Endothelial cell of umbilical vein (primary cell): ENCODE measurements at regions not wholly inside any gene's neighbourhood (a gene's known extent, or its start where the extent isn't known, plus 50 kb on each side); places are given as distances from the start of the nearest gene placed in this dataset.

ENCODE experiments used
- BruUV-seq: library from RNA; stranded (reverse); fragments of 400-500 nt; replicated peaks from 2 replicates; lab custom pipeline; 2021; lab: Mats Ljungman, UMichigan
- CTCF ChIA-PET: fragments of 300-600, 350-600 bp; sonication (Branson Sonifier 250); formaldehyde crosslinking; loops from one replicate; lab custom pipeline; 2021; ENCODE audit warnings: antibody characterized with exemption, inconsistent platforms; lab: Charles Lee
- POLR2A ChIA-PET: fragments of 300-600, 350-600 bp; sonication (Branson Sonifier 250); formaldehyde crosslinking; loops from one replicate; lab custom pipeline; 2021; ENCODE audit warnings: antibody characterized with exemption, inconsistent platforms; lab: Charles Lee
- DNase-seq: peaks from one replicate; pipeline ENCODE4 v3.0.0-alpha.2; 2011; ENCODE audit warnings: low read depth, low spot score
- FAIRE-seq: peaks from 2 replicates; lab custom pipeline; 2011; peaks lifted over from hg19 to GRCh38; lab: Jason Lieb, UNC
- H2AFZ ChIP-seq: 2 replicates; pipeline ENCODE4 v1.6.0; 2012; ENCODE audit warnings: low read depth, low read length, control low read depth, inconsistent platforms
- H3K27ac ChIP-seq: 2 replicates; pipeline ENCODE4 v1.5.1; 2011; ENCODE audit warnings: low read depth, mild to moderate bottlenecking, control low read depth, low read length, moderate library complexity; ENCODE audit not compliant: insufficient read depth
- H3K27me3 ChIP-seq, 2 experiments: 2 replicates each; pipeline versions ENCODE4 v1.6.0 to v1.6.1; 2011; ENCODE audit warnings: low read length in 2 of 2, mixed read lengths in 1 of 2; ENCODE audit not compliant: control insufficient read depth in 2 of 2, insufficient read depth in 2 of 2
- H3K36me3 ChIP-seq, 2 experiments: 2 replicates in 1 of 2; 3 replicates in 1 of 2; pipeline ENCODE4 v1.5.1; 2011; ENCODE audit warnings: low read length in 2 of 2, mild to moderate bottlenecking in 1 of 2, moderate library complexity in 1 of 2; ENCODE audit not compliant: control insufficient read depth in 2 of 2, insufficient read depth in 2 of 2; ENCODE audit errors: extremely low read depth in 1 of 2
- H3K4me1 ChIP-seq: 3 replicates; pipeline ENCODE4 v1.5.1; 2011; ENCODE audit warnings: mild to moderate bottlenecking, low read length; ENCODE audit not compliant: control insufficient read depth, insufficient read depth; ENCODE audit errors: extremely low read depth
- H3K4me2 ChIP-seq: 2 replicates; pipeline ENCODE4 v1.6.1; 2011; ENCODE audit warnings: low read length, control low read depth, mixed read lengths; ENCODE audit not compliant: insufficient read depth
- H3K4me3 ChIP-seq, 3 experiments: fragments of 200-600 bp in 1 of 3; sonication (generic), shearing (Covaris generic) in 1 of 3; replicated peaks in 1 of 3; 2 replicates each; pipeline ENCODE4 v1.5.1; 2011 to 2016; ENCODE audit warnings: control low read depth in 3 of 3, low read length in 3 of 3, mild to moderate bottlenecking in 2 of 3, inconsistent platforms in 1 of 3, low read depth in 1 of 3, moderate library complexity in 1 of 3; ENCODE audit not compliant: insufficient read depth in 1 of 3
- H3K79me2 ChIP-seq: 2 replicates; pipeline ENCODE4 v1.6.0; 2012; ENCODE audit warnings: low read length, inconsistent platforms; ENCODE audit not compliant: control insufficient read depth, insufficient read depth
- H3K9ac ChIP-seq: replicated peaks from 2 replicates; pipeline ENCODE3; 2011; ENCODE audit warnings: low read length, control low read depth; ENCODE audit not compliant: insufficient read depth; ENCODE audit errors: extremely low read depth
- H3K9me1 ChIP-seq: replicated peaks from 3 replicates; pipeline ENCODE4 v1.6.0; 2011; ENCODE audit warnings: mild to moderate bottlenecking, low read length; ENCODE audit not compliant: control insufficient read depth, insufficient read depth; ENCODE audit errors: extremely low read depth
- H3K9me3 ChIP-seq: replicated peaks from 2 replicates; pipeline ENCODE4 v1.5.1; 2012; ENCODE audit warnings: low read length, inconsistent platforms; ENCODE audit not compliant: control insufficient read depth, insufficient read depth
- H4K20me1 ChIP-seq: replicated peaks from 2 replicates; pipeline ENCODE3; 2011; ENCODE audit warnings: mild to moderate bottlenecking, low read length; ENCODE audit not compliant: control insufficient read depth, insufficient read depth; ENCODE audit errors: extremely low read depth
- EZH2 ChIP-seq: IDR thresholded peaks from 2 replicates; pipeline ENCODE4 v1.6.1; 2012; ENCODE audit warnings: borderline replicate concordance, low read depth, mild to moderate bottlenecking, moderate library complexity, low read length, inconsistent platforms; ENCODE audit not compliant: severe bottlenecking
- FOS ChIP-seq: IDR thresholded peaks from 2 replicates; pipeline ENCODE4 v1.6.1; 2011; ENCODE audit warnings: mild to moderate bottlenecking, low read length, moderate library complexity, borderline replicate concordance; ENCODE audit not compliant: insufficient read depth
- GATA2 ChIP-seq: IDR thresholded peaks from 2 replicates; pipeline ENCODE4 v1.7.0; 2011; ENCODE audit warnings: low read depth, mild to moderate bottlenecking, moderate library complexity, mixed read lengths, low read length; ENCODE audit not compliant: insufficient read length, insufficient read depth
- JUN ChIP-seq: IDR thresholded peaks from 2 replicates; pipeline ENCODE4 v1.6.1; 2011; ENCODE audit warnings: borderline replicate concordance, low read depth; ENCODE audit not compliant: insufficient read length, insufficient read depth
- MYC ChIP-seq: IDR thresholded peaks from one replicate; pipeline ENCODE4 v1.6.1; 2011; ENCODE audit warnings: mild to moderate bottlenecking, low read depth, low read length
- POLR2A ChIP-seq: IDR thresholded peaks from 2 replicates; pipeline ENCODE4 v1.6.1; 2012; ENCODE audit warnings: low read depth, mild to moderate bottlenecking, control low read depth, low read length
- POLR2AphosphoS5 ChIP-seq: IDR thresholded peaks from 2 replicates; pipeline ENCODE4 v1.6.1; 2012; ENCODE audit warnings: low read depth, mild to moderate bottlenecking, control low read depth, low read length, moderate library complexity; ENCODE audit not compliant: insufficient read depth
- dilution Hi-C: fragments of 300-500 bp; cut with MboI; formaldehyde crosslinking; loops from one replicate; pipeline ENCODE4 v1.15.0; 2019; ENCODE audit warnings: low sequenced_read_pairs; ENCODE audit not compliant: extremely low pct_ligation_motif_present
- intact Hi-C: fragments of 100-400 bp; cut with micrococcal nuclease; formaldehyde crosslinking; loops from one replicate; pipeline ENCODE4 v1.10.0; 2022
- TF ChIP-seq, protein P1 (sequence below), 2 donors: IDR thresholded peaks; 1 replicate in 1 of 2; 2 replicates in 1 of 2; pipeline ENCODE4 v1.5.1; 2011; ENCODE audit warnings: low read length in 2 of 2, mild to moderate bottlenecking in 2 of 2, moderate library complexity in 2 of 2, control low read depth in 1 of 2, inconsistent platforms in 1 of 2, low read depth in 1 of 2; ENCODE audit not compliant: insufficient read depth in 1 of 2; ENCODE audit errors: extremely low read depth in 1 of 2
- TF ChIP-seq, protein P2 (sequence below): IDR thresholded peaks from 2 replicates; pipeline ENCODE4 v1.6.1; 2011; ENCODE audit not compliant: insufficient read depth, insufficient read length

DNA sequence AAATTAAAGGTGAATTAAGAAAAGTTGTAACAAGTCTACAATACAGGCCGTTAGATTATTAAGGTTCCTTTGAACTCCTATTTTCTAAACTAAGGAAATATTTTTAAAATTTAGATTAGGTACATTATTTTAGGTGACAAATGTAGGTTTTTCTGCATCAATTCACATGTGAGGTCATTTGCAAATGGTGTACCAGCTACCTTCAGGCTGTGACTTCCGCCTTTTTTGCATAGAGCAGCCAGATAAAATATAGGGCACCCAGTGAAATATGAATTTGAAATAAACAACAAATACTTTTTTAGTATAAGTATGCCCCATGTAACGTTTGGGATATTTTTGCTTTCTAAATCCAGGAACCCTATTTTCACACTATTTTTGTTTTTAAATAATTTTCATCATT lies 544.0 kb downstream of the LMO4 start:
- Histone ChIP-seq H4K20me1 (no peaks in the 10 kb centered on the region), H2AFZ (no peak overlapping the region), H3K9me1 (no peaks in the 10 kb centered on the region), H3K9ac (no peak overlapping the region), H3K4me2 (no peak overlapping the region), H3K4me3 (no peak overlapping the region), H3K79me2 (no peaks in the 10 kb centered on the region), H3K4me1 (peaks cover 9% of the 10 kb centered on the region), H3K27ac (no peak overlapping the region), H3K9me3 (no peaks in the 10 kb centered on the region), H3K27me3 (no peaks in the 10 kb centered on the region), H3K36me3 (no peaks in the 10 kb centered on the region)
- dilution Hi-C loops (no loop called here), intact Hi-C loops (no loop called here)
- TF ChIP-seq, protein P1, sequence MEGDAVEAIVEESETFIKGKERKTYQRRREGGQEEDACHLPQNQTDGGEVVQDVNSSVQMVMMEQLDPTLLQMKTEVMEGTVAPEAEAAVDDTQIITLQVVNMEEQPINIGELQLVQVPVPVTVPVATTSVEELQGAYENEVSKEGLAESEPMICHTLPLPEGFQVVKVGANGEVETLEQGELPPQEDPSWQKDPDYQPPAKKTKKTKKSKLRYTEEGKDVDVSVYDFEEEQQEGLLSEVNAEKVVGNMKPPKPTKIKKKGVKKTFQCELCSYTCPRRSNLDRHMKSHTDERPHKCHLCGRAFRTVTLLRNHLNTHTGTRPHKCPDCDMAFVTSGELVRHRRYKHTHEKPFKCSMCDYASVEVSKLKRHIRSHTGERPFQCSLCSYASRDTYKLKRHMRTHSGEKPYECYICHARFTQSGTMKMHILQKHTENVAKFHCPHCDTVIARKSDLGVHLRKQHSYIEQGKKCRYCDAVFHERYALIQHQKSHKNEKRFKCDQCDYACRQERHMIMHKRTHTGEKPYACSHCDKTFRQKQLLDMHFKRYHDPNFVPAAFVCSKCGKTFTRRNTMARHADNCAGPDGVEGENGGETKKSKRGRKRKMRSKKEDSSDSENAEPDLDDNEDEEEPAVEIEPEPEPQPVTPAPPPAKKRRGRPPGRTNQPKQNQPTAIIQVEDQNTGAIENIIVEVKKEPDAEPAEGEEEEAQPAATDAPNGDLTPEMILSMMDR (IDR thresholded peaks at IDR 0.05; ENCODE audit: extremely low read depth in 1 of 2, insufficient read depth in 1 of 2, low read depth in 1 of 2, low read length in 2 of 2): no peak
- TF ChIP-seq MYC (no peak), JUN (no peak), GATA2 (no peak), POLR2A (no peak), FOS (no peak), POLR2AphosphoS5 (no peak), EZH2 (no peak)
- TF ChIP-seq, protein P2, sequence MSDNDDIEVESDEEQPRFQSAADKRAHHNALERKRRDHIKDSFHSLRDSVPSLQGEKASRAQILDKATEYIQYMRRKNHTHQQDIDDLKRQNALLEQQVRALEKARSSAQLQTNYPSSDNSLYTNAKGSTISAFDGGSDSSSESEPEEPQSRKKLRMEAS: no peak
- FAIRE-seq (no peak), DNase-seq (no peak)
- POLR2A ChIA-PET: no interaction called here
- CTCF ChIA-PET: no interaction called here
- no TSS peak for BruUV-seq
